AG04449 (cell line): ENCODE measurements at regions not wholly inside any gene's neighbourhood (a gene's known extent, or its start where the extent isn't known, plus 50 kb on each side); places are given as distances from the start of the nearest gene placed in this dataset.

Experiments
- CTCF ChIA-PET: fragments of 350-600 bp; formaldehyde crosslinking; extraction: SDS; loops from one replicate; lab custom pipeline; 2021; ENCODE audit warnings: antibody characterized with exemption; lab: Yijun Ruan, JAX
- POLR2A ChIA-PET: fragments of 400-600, 350-600 bp; formaldehyde crosslinking; extraction: SDS; loops from one replicate; lab custom pipeline; 2020; ENCODE audit warnings: antibody characterized with exemption, inconsistent platforms; lab: Yijun Ruan, JAX
- DNase-seq: peaks from one replicate; pipeline ENCODE4 v3.0.0-alpha.2; 2010; ENCODE audit warnings: low read depth, low spot score
- H3K4me3 ChIP-seq: 2 replicates; pipeline ENCODE4 v1.5.1; 2011; ENCODE audit warnings: low read depth, mild to moderate bottlenecking, control low read depth, low read length
- TF ChIP-seq, protein P1 (sequence below): IDR thresholded peaks from one replicate; pipeline ENCODE4 v1.5.1; 2011; ENCODE audit warnings: mild to moderate bottlenecking, moderate library complexity, low read length, control low read depth, inconsistent platforms; ENCODE audit not compliant: insufficient read depth; ENCODE audit errors: missing control alignments

DNA sequence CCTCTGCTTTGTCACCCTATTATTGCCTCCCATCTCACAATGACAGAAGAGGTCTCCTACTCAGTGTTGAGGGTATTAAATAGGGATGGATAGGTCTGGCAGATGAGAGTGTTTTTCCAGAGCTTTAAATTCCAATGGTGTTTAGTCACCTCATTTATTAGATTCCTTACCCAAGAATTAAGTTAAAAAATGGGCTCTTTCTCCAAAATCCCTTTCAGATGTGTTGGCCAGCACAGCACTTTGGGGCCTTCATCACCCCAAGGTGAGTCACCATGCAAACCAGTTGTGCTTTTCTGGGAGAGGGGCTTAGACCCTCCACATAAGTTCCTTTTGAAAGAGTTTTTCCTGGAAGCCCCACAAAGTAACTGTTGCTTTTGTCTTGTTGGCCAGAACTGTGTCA lies 78.4 kb downstream of the CYP26A1 start:
- ChIA-PET POLR2A (no interaction called here), CTCF (interaction anchor here (0.7 to 1.3 kb wide), 3 partner anchors 10 to 82 kb away, joined by 3 to 5 read pairs (median 3); no protein-coding TSS in a partner anchor)
- DNase-seq: peak; percentile 37

DNA sequence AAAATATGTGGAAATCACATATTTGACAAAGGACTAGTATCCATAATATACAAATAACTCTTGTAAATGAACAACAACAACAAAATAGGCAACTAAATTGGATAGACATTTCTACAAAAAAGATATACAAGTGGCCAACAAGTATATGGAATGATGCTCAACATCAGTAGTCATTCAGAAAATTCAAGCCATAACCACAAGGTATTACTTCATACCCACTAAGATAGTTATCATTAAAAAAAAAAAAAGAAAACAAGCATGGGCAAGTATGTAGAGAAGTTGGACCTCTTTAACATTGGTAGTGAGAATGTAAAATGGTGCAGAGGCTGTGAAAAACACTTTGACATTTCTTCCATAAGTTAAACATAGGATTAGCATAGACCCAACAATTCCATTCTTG lies 80.8 kb downstream of the CYP26A1 start:
- no peak for DNase-seq
- TF ChIP-seq, protein P1, sequence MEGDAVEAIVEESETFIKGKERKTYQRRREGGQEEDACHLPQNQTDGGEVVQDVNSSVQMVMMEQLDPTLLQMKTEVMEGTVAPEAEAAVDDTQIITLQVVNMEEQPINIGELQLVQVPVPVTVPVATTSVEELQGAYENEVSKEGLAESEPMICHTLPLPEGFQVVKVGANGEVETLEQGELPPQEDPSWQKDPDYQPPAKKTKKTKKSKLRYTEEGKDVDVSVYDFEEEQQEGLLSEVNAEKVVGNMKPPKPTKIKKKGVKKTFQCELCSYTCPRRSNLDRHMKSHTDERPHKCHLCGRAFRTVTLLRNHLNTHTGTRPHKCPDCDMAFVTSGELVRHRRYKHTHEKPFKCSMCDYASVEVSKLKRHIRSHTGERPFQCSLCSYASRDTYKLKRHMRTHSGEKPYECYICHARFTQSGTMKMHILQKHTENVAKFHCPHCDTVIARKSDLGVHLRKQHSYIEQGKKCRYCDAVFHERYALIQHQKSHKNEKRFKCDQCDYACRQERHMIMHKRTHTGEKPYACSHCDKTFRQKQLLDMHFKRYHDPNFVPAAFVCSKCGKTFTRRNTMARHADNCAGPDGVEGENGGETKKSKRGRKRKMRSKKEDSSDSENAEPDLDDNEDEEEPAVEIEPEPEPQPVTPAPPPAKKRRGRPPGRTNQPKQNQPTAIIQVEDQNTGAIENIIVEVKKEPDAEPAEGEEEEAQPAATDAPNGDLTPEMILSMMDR: no peak
- no peak overlapping the region for H3K4me3 ChIP-seq
- ChIA-PET POLR2A (no interaction called here), CTCF (no interaction called here)

More for the DNA sequence above, 78.4 kb downstream of the CYP26A1 start:
- TF ChIP-seq, protein P1: no peak
- H3K4me3 ChIP-seq: no peak overlapping the region

DNA sequence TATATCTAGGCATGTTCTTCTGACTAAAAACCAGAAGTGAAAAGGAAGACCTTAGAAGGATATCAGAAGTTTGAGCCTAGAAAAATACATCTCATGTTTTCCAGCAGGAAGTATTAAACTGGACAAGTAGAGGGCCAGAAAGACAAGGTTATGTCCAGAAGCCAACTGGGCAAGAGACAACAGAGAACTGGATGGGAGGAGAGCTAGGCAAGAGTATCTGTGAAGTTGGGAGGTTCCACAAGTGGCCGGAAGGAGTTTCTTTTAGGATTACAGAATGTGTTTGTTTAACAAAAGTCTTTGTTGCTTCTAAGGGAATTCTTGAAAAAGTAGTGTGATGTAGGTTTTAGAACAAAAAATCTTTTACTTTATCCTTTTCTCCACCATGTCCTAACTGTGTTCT lies 86.4 kb downstream of the CYP26A1 start:
- DNase-seq: no peak
- H3K4me3 ChIP-seq: no peak overlapping the region
- ChIA-PET CTCF (no interaction called here), POLR2A (no interaction called here)
- TF ChIP-seq, protein P1: no peak

DNA sequence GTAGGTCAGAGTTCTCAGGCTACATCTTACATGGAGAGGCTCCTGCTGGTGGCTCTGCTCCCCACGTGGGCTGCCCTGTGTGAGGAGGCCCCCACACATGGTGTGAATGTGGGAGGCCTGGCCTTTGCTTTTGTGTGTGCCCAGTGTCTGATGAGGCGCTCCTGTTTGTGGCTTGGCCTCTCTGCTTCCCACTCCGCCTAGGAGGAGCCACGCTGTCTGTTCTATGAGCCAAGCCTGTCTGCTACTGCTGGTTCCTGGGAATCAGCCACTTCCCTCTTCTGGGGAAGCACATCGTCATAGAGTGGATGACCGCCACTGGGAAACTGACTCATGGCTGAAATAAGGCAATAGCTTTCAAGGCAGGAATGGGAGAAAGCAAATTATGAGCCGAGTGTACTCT lies 87.1 kb downstream of the CYP26A1 start:
- POLR2A ChIA-PET: interaction anchor here (0.6 kb wide), 1 partner anchor 38 kb away, joined by 3 read pairs; no protein-coding TSS in a partner anchor
- CTCF ChIA-PET: no interaction called here
- no peak overlapping the region for H3K4me3 ChIP-seq
- TF ChIP-seq, protein P1: no peak
- peak; percentile 19 for DNase-seq

DNA sequence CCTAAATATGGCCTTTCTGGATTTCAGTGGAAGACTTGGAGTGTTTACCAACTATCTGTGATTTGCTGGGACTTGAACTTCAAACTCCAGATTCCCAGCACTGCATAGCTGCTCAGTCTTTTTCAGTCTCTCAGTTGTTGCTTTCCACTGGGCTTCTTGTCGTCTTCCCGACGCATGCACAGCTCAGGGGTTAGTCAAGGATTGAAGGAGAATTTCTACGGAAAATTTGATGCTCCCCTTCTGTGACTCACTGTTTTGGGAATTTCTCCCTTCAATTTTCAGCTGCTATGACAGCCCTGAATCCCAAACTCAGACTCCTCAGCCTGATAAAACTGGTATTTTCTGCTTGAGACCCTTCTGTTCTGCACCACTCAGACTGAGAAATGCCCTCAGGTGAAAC lies 91.7 kb downstream of the CYP26A1 start:
- TF ChIP-seq, protein P1: no peak
- no peak overlapping the region for H3K4me3 ChIP-seq
- ChIA-PET POLR2A (no interaction called here), CTCF (no interaction called here)
- DNase-seq: no peak

DNA sequence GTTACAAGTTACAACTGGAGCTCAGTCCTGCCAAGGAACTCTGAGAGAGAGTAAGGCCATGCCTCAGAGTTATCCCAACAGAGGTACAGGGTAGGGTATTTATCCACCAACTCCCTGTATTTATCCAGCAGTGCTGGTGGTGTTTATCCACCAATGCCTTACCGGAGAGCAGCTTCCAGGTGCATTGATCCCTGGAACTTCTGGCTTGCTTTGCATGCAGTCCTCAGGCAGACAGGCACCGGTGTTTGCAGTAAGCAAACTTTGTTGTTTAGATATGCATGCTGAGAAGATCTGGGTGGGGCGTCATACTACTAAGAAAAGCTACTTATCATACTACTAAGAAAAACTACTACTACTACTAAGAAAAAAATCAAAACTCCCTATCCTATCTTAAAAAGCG lies 92.4 kb downstream of the CYP26A1 start:
- ChIA-PET CTCF (interaction anchor here (1.3 kb wide), 1 partner anchor 86 kb away, joined by 3 read pairs; no protein-coding TSS in a partner anchor), POLR2A (no interaction called here)
- no peak overlapping the region for H3K4me3 ChIP-seq
- DNase-seq: no peak
- TF ChIP-seq, protein P1: no peak
